PC-9 (cell line): ENCODE measurements at regions not wholly inside any gene's neighbourhood (a gene's known extent, or its start where the extent isn't known, plus 50 kb on each side); places are given as distances from the start of the nearest gene placed in this dataset.

Experiments used
- BruUV-seq: library from RNA; stranded (reverse); fragments of 400-500 nt; replicated peaks from 2 replicates; lab custom pipeline; 2021; lab: Mats Ljungman, UMichigan
- CTCF ChIA-PET: fragments of 300-600 bp; sonication (Branson Sonifier 250); formaldehyde crosslinking; loops from one replicate; lab custom pipeline; 2022; ENCODE audit warnings: antibody characterized with exemption; lab: Charles Lee
- POLR2A ChIA-PET: fragments of 300-600 bp; sonication (Branson Sonifier 250); formaldehyde crosslinking; loops from one replicate; lab custom pipeline; 2022; ENCODE audit warnings: antibody characterized with exemption; ENCODE audit not compliant: unreplicated experiment; lab: Charles Lee
- DNase-seq, 2 experiments: peaks; one replicate each; pipeline versions ENCODE4 v3.0.0 to v3.0.0-alpha.2; 2015 to 2022; ENCODE audit warnings: mixed read lengths in 1 of 2
- H2AFZ ChIP-seq: fragments of 200-600 bp; sonication (generic); 2 replicates; pipeline ENCODE4 v1.8.1; 2017; ENCODE audit warnings: antibody characterized with exemption
- H3F3A ChIP-seq: fragments of 200-600 bp; sonication (generic); 2 replicates; pipeline ENCODE4 v1.8.1; 2017; ENCODE audit warnings: antibody characterized with exemption, mild to moderate bottlenecking, low read depth; ENCODE audit not compliant: insufficient read depth
- H3K27ac ChIP-seq: fragments of 200-600 bp; sonication (generic); 2 replicates; pipeline ENCODE4 v1.6.1; 2016; ENCODE audit warnings: mixed run types
- H3K27me3 ChIP-seq: fragments of 200-600 bp; sonication (generic); 2 replicates; pipeline ENCODE4 v1.6.1; 2016; ENCODE audit warnings: low read depth, mixed run types; ENCODE audit not compliant: insufficient read depth
- H3K36me3 ChIP-seq: fragments of 200-600 bp; sonication (generic); 2 replicates; pipeline ENCODE4 v1.6.1; 2016; ENCODE audit warnings: low read depth, mixed run types
- H3K4me1 ChIP-seq: fragments of 200-600 bp; sonication (generic); replicated peaks from 2 replicates; pipeline ENCODE4 v1.6.1; 2016; ENCODE audit warnings: mixed run types; ENCODE audit not compliant: insufficient read depth
- H3K4me2 ChIP-seq: fragments of 200-600 bp; sonication (generic); 2 replicates; pipeline ENCODE4 v1.6.1; 2017; ENCODE audit warnings: mixed run types
- H3K4me3 ChIP-seq: fragments of 200-600 bp; sonication (generic); 2 replicates; pipeline ENCODE4 v1.6.1; 2016; ENCODE audit warnings: mixed run types
- H3K79me2 ChIP-seq: fragments of 200-600 bp; sonication (generic); 2 replicates; pipeline ENCODE4 v1.6.1; 2017; ENCODE audit warnings: low read depth, mixed run types
- H3K9me2 ChIP-seq: fragments of 200-600 bp; sonication (generic); 2 replicates; pipeline ENCODE4 v1.8.1; 2017; ENCODE audit warnings: mild to moderate bottlenecking; ENCODE audit not compliant: insufficient read depth
- H3K9me3 ChIP-seq: fragments of 200-600 bp; sonication (generic); 2 replicates; pipeline ENCODE4 v1.8.1; 2016; ENCODE audit warnings: low read depth; ENCODE audit not compliant: insufficient read depth
- H4K20me1 ChIP-seq: fragments of 200-600 bp; sonication (generic); 2 replicates; pipeline ENCODE4 v1.8.1; 2017; ENCODE audit not compliant: insufficient read depth
- CTCF ChIP-seq: fragments of 200-600 bp; sonication (generic); conservative IDR thresholded peaks from 2 replicates; pipeline ENCODE4 v1.6.1; 2017; ENCODE audit warnings: mixed run types, antibody characterized with exemption, mild to moderate bottlenecking, moderate library complexity
- EZH2 ChIP-seq: fragments of 200-600 bp; sonication (generic); IDR thresholded peaks from 2 replicates; pipeline ENCODE4 v1.8.0; 2017; ENCODE audit warnings: antibody characterized with exemption, low read depth
- intact Hi-C: fragments of 100-400 bp; cut with micrococcal nuclease; formaldehyde crosslinking; loops from one replicate; pipeline ENCODE4 v1.10.0; 2022; ENCODE audit not compliant: unreplicated experiment

GRCh38 chr1:4063516-4063915 is 163.4 kb upstream of the C1orf174 start:
- H3K4me3 ChIP-seq = no peak overlapping the region
- H3K27ac ChIP-seq = no peak overlapping the region
- no TSS peak for BruUV-seq
- ChIA-PET POLR2A (no interaction called here), CTCF (no interaction called here)
- H3K4me1 ChIP-seq = no peaks in the 10 kb centered on the region
- H4K20me1 ChIP-seq = no peaks in the 10 kb centered on the region
- H3K4me2 ChIP-seq = no peak overlapping the region
- no peaks in the 10 kb centered on the region for H3K79me2 ChIP-seq
- H2AFZ ChIP-seq = no peak overlapping the region
- peaks cover 20% of the 10 kb centered on the region; the same call in 1 of the 2 replicates for H3F3A ChIP-seq
- H3K9me3 ChIP-seq = no peaks in the 10 kb centered on the region; the same call in 1 of the 2 replicates
- H3K27me3 ChIP-seq = peaks cover 50% of the 10 kb centered on the region
- intact Hi-C loops = no loop called here
- no peaks in the 10 kb centered on the region for H3K9me2 ChIP-seq
- no peak for DNase-seq
- no peak for TF ChIP-seq EZH2
- no peak for TF ChIP-seq CTCF
- no peaks in the 10 kb centered on the region for H3K36me3 ChIP-seq

DNA sequence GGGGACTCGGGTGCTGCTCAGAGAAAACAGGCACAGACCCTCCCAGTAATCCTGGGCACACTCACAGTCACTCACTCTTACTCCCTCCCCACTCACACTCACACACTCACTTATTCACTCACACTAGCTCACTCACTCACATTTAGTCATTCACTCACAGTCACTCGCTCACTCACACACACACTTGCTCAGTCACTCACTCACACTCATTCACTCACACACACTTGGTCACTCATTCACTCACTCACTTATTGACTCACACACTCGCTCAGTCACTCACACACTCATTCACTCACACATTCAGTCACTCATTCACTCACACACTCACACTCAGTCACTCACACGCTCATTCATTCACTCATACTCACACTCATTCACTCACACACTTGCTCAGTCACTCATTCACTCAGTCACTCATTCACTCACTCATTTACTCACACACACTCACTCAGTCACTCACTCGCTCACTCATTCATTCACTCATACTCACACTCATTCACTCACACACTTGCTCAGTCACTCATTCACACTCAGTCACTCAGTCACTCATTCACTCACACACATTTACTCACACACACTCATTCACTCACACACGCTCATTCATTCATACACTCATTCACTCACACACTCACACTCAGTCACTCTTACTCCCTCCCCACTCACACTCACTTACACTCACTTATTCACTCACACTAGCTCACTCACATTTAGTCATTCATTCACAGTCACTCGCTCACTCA is 164.2 kb upstream of the C1orf174 start:
- H3K27me3 ChIP-seq = peaks cover 46% of the 10 kb centered on the region
- H3F3A ChIP-seq = peaks cover 20% of the 10 kb centered on the region; the same call in 1 of the 2 replicates
- H2AFZ ChIP-seq = no peak overlapping the region
- no peaks in the 10 kb centered on the region for H3K4me1 ChIP-seq
- BruUV-seq = no TSS peak
- no peaks in the 10 kb centered on the region for H3K9me2 ChIP-seq
- H3K4me3 ChIP-seq = no peak overlapping the region
- no peak for TF ChIP-seq CTCF
- TF ChIP-seq EZH2 = no peak
- intact Hi-C loops = no loop called here
- H3K27ac ChIP-seq = no peak overlapping the region
- H3K79me2 ChIP-seq = no peaks in the 10 kb centered on the region
- no peak overlapping the region for H3K4me2 ChIP-seq
- no peaks in the 10 kb centered on the region for H3K36me3 ChIP-seq
- POLR2A ChIA-PET = no interaction called here
- CTCF ChIA-PET = no interaction called here
- DNase-seq = no peak
- H3K9me3 ChIP-seq = no peaks in the 10 kb centered on the region; the same call in 1 of the 2 replicates
- no peaks in the 10 kb centered on the region for H4K20me1 ChIP-seq

DNA sequence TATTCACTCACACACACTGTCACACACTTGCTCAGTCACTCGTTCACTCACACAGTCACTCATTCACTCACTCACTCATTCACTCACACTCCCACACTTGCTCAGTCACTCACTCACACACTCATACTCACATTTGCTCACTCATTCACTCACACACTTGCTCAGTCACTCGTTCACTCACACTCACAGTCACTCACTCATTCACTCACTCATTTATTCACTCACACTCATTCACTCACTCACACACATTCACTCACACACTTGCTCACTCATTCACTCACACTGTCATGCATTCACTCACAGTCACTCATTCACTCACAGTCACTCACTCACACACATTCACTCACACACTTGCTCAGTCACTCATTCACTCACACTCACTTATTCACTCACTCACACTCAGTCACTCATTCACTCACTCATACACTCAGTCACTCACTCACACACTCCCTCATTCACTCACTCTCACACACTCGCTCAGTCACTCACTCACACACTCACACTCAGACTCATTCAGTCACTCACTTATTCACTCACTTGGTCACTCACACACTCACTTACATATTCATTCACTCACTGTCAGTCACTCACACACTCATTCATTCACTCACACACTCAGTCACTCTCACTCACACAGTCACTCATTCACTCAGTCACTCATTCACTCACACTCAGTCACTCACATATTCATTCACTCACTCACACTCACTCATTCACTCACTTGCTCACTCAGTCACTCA is 167.0 kb upstream of the C1orf174 start:
- intact Hi-C loops = no loop called here
- no peaks in the 10 kb centered on the region for H3K9me2 ChIP-seq
- peaks cover 47% of the 10 kb centered on the region for H3K27me3 ChIP-seq
- TF ChIP-seq EZH2 (no peak), CTCF (no peak)
- H3K79me2 ChIP-seq = no peaks in the 10 kb centered on the region
- no peak overlapping the region for H3K4me2 ChIP-seq
- BruUV-seq = no TSS peak
- DNase-seq = no peak
- H3K27ac ChIP-seq = no peak overlapping the region
- H2AFZ ChIP-seq = no peak overlapping the region
- POLR2A ChIA-PET = no interaction called here
- CTCF ChIA-PET = no interaction called here
- H3K4me3 ChIP-seq = no peak overlapping the region
- H3K4me1 ChIP-seq = no peaks in the 10 kb centered on the region
- H3F3A ChIP-seq = peaks cover 20% of the 10 kb centered on the region; the same call in 1 of the 2 replicates
- H3K36me3 ChIP-seq = no peaks in the 10 kb centered on the region
- no peaks in the 10 kb centered on the region for H4K20me1 ChIP-seq
- H3K9me3 ChIP-seq = no peaks in the 10 kb centered on the region; the same call in 1 of the 2 replicates
